ENCODE measurements at regions not wholly inside any gene's neighbourhood (a gene's known extent, or its start where the extent isn't known, plus 50 kb on each side); places are given as distances from the start of the nearest gene placed in this dataset.

GRCh38 chr15:77727635-77728304, 95.1 kb upstream of the LINGO1 start:
- H3K4me1 ChIP-seq (ENCODE audit: control insufficient read depth in 5 of 5, insufficient read depth in 5 of 5, low read length in 5 of 5) = no peaks in the 10 kb centered on the region
- H3K36me3 ChIP-seq (ENCODE audit: control insufficient read depth in 4 of 4, insufficient read depth in 4 of 4, low read length in 4 of 4) = no peaks in the 10 kb centered on the region
- TF ChIP-seq, protein P1, sequence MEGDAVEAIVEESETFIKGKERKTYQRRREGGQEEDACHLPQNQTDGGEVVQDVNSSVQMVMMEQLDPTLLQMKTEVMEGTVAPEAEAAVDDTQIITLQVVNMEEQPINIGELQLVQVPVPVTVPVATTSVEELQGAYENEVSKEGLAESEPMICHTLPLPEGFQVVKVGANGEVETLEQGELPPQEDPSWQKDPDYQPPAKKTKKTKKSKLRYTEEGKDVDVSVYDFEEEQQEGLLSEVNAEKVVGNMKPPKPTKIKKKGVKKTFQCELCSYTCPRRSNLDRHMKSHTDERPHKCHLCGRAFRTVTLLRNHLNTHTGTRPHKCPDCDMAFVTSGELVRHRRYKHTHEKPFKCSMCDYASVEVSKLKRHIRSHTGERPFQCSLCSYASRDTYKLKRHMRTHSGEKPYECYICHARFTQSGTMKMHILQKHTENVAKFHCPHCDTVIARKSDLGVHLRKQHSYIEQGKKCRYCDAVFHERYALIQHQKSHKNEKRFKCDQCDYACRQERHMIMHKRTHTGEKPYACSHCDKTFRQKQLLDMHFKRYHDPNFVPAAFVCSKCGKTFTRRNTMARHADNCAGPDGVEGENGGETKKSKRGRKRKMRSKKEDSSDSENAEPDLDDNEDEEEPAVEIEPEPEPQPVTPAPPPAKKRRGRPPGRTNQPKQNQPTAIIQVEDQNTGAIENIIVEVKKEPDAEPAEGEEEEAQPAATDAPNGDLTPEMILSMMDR (IDR thresholded peaks at IDR 0.05; ENCODE audit: control extremely low read depth, extremely low read depth) = no peak
- DNase-seq (no peak), ATAC-seq (ENCODE audit: insufficient read depth, low FRiP score) (no peak)
- no peak overlapping the region for H3K27ac ChIP-seq (ENCODE audit: low read depth in 1 of 2, low read length in 1 of 2)
- H3K27me3 ChIP-seq (ENCODE audit: control insufficient read depth in 3 of 3, insufficient read depth in 3 of 3, low read length in 2 of 3) = peaks cover 0 to 3% (median 2%) of the 10 kb centered on the region in 3 donors
- peaks cover 0 to 2% (median 0%) of the 10 kb centered on the region in 4 donors for H3K9me3 ChIP-seq (ENCODE audit: control insufficient read depth in 4 of 4, insufficient read depth in 3 of 4, low read length in 3 of 4)
- no peak overlapping the region for H3K4me3 ChIP-seq
- WGBS, 2 donors = 62 to 74% methylated on average over 7 of the region's 7 CpGs
- H3K9ac ChIP-seq (ENCODE audit: insufficient read depth in 1 of 2, low read length in 2 of 2) = no peak overlapping the region

DNA sequence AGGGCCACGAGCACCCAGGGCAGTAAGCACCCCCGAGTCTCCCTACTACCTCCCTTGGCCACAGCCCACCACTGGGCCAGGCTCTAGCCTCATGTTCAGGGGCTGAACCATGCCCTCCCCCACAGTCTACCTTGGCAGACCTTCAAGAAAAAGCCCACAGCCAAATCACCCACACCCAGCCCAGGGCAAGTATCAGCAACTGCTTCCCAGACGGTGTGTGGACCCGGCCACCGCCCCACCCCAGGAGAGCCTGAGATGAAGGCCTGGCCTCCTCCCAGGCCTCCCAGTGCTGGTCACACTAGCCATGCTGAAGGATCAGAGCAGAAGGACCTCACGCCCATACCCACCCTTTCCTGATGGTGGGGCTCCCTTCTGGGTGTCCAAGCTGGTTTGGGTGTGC, 92.0 kb upstream of the LINGO1 start:
- no peaks in the 10 kb centered on the region for H3K36me3 ChIP-seq (ENCODE audit: control insufficient read depth in 4 of 4, insufficient read depth in 4 of 4, low read length in 4 of 4)
- peaks cover 0 to 3% (median 2%) of the 10 kb centered on the region in 3 donors for H3K27me3 ChIP-seq (ENCODE audit: control insufficient read depth in 3 of 3, insufficient read depth in 3 of 3, low read length in 2 of 3)
- H3K4me3 ChIP-seq = no peak overlapping the region
- no peak for ATAC-seq (ENCODE audit: insufficient read depth, low FRiP score)
- no peaks in the 10 kb centered on the region for H3K4me1 ChIP-seq (ENCODE audit: control insufficient read depth in 5 of 5, insufficient read depth in 5 of 5, low read length in 5 of 5)
- 77 to 90% methylated on average over 6 of the region's 6 CpGs for WGBS, 2 donors
- no peak overlapping the region for H3K27ac ChIP-seq (ENCODE audit: low read depth in 1 of 2, low read length in 1 of 2)
- TF ChIP-seq, protein P1 (IDR thresholded peaks at IDR 0.05; ENCODE audit: control extremely low read depth, extremely low read depth) = no peak
- no peak overlapping the region for H3K9ac ChIP-seq (ENCODE audit: insufficient read depth in 1 of 2, low read length in 2 of 2)
- peaks cover 0 to 2% (median 0%) of the 10 kb centered on the region in 4 donors for H3K9me3 ChIP-seq (ENCODE audit: control insufficient read depth in 4 of 4, insufficient read depth in 3 of 4, low read length in 3 of 4)
- DNase-seq = no peak

DNA sequence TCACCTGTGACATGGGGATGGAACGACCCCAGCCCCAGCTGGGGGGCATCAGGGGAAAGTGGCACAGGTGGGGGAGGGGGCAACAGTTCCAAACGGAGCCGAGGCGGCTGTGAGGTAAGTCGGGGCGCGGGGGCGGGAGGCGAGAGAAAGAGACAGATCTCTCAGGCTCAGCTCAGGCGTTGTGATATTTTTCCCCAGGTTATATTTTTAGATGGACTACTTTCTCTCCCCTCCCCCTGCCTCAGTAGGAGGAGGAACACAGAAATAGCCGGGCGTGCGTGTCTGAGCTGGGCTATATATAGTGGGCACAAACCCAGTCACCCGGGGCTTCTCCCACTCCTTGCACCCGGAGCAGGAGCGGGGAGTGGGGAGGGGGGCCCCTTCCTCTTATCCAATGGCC, 91.0 kb upstream of the LINGO1 start:
- TF ChIP-seq, protein P1 (IDR thresholded peaks at IDR 0.05; ENCODE audit: control extremely low read depth, extremely low read depth) = no peak
- H3K4me3 ChIP-seq = no peak overlapping the region
- no peak overlapping the region for H3K9ac ChIP-seq (ENCODE audit: insufficient read depth in 1 of 2, low read length in 2 of 2)
- H3K27me3 ChIP-seq (ENCODE audit: control insufficient read depth in 3 of 3, insufficient read depth in 3 of 3, low read length in 2 of 3) = peaks cover 0 to 3% (median 2%) of the 10 kb centered on the region in 3 donors
- peaks cover 0 to 2% (median 0%) of the 10 kb centered on the region in 4 donors for H3K9me3 ChIP-seq (ENCODE audit: control insufficient read depth in 4 of 4, insufficient read depth in 3 of 4, low read length in 3 of 4)
- DNase-seq (no peak), ATAC-seq (ENCODE audit: insufficient read depth, low FRiP score) (no peak)
- H3K4me1 ChIP-seq (ENCODE audit: control insufficient read depth in 5 of 5, insufficient read depth in 5 of 5, low read length in 5 of 5) = no peaks in the 10 kb centered on the region
- 80 to 89% methylated on average over 16 of the region's 16 CpGs for WGBS, 2 donors
- no peak overlapping the region for H3K27ac ChIP-seq (ENCODE audit: low read depth in 1 of 2, low read length in 1 of 2)
- H3K36me3 ChIP-seq (ENCODE audit: control insufficient read depth in 4 of 4, insufficient read depth in 4 of 4, low read length in 4 of 4) = no peaks in the 10 kb centered on the region
